ENCODE measurements at regions not wholly inside any gene's neighbourhood (a gene's known extent, or its start where the extent isn't known, plus 50 kb on each side); places are given as distances from the start of the nearest gene placed in this dataset.

GRCh38 chr12:115057445-115057844 is 373.5 kb upstream of the TBX3 start:
- no peak for TF ChIP-seq YY1 (IDR thresholded peaks at IDR 0.05; ENCODE audit: insufficient read depth, insufficient read length)
- TF ChIP-seq ZNF274 (IDR thresholded peaks at IDR 0.05; ENCODE audit: low read depth, low read length): no peak
- TF ChIP-seq SUZ12 (IDR thresholded peaks at IDR 0.05; ENCODE audit: extremely low read depth, insufficient read depth, insufficient read length): no peak

Data from NT2/D1 (cell line).